ENCODE measurements at regions not wholly inside any gene's neighbourhood (a gene's known extent, or its start where the extent isn't known, plus 50 kb on each side); places are given as distances from the start of the nearest gene placed in this dataset.
"Not testable (repeated sequence)": the region's sequence is repeated elsewhere in the genome, so short reads cannot be mapped to it uniquely, and the experiment has no call there.

- intact Hi-C loops (cut with micrococcal nuclease); H3K27me3 Mint-ChIP-seq; H3K4me3 Mint-ChIP-seq; DNase-seq; H3K27ac Mint-ChIP-seq; H3K4me1 Mint-ChIP-seq; H3K9me3 Mint-ChIP-seq; H3K36me3 Mint-ChIP-seq (ENCODE audit: low read depth): not testable (repeated sequence)
These were observed 87.8 kb downstream of the TENT5D start for GRCh38 chrX:80508083-80508482.

GRCh38 chrX:80511969-80512760 lies 91.9 kb downstream of the TENT5D start:
- Mint-ChIP-seq H3K4me3 (no peak overlapping the region), H3K36me3 (ENCODE audit: low read depth) (no peaks in the 10 kb centered on the region), H3K27ac (no peak overlapping the region), H3K4me1 (no peaks in the 10 kb centered on the region), H3K9me3 (no peaks in the 10 kb centered on the region), H3K27me3 (no peaks in the 10 kb centered on the region)
- intact Hi-C loops (cut with micrococcal nuclease), result no loop called here
- no peak for DNase-seq

- H3K4me3 Mint-ChIP-seq, result no peak overlapping the region
- intact Hi-C loops (cut with micrococcal nuclease), result no loop called here
- H3K9me3 Mint-ChIP-seq, result no peaks in the 10 kb centered on the region
- H3K27ac Mint-ChIP-seq, result no peak overlapping the region
- no peak for DNase-seq
- no peaks in the 10 kb centered on the region for H3K4me1 Mint-ChIP-seq
- H3K36me3 Mint-ChIP-seq (ENCODE audit: low read depth), result no peaks in the 10 kb centered on the region
- no peaks in the 10 kb centered on the region for H3K27me3 Mint-ChIP-seq
These were observed 92.7 kb downstream of the TENT5D start for GRCh38 chrX:80512924-80513323.

GRCh38 chrX:80513625-80514024 lies 93.4 kb downstream of the TENT5D start:
- Mint-ChIP-seq H3K4me3 (no peak overlapping the region), H3K4me1 (no peaks in the 10 kb centered on the region), H3K9me3 (no peaks in the 10 kb centered on the region), H3K27me3 (no peaks in the 10 kb centered on the region), H3K36me3 (ENCODE audit: low read depth) (no peaks in the 10 kb centered on the region), H3K27ac (no peak overlapping the region)
- no peak for DNase-seq
- intact Hi-C loops (cut with micrococcal nuclease), result no loop called here

- intact Hi-C loops (cut with micrococcal nuclease), result no loop called here
- DNase-seq, result no peak
- no peaks in the 10 kb centered on the region for H3K4me1 Mint-ChIP-seq
- no peaks in the 10 kb centered on the region for H3K36me3 Mint-ChIP-seq (ENCODE audit: low read depth)
- H3K27me3 Mint-ChIP-seq, result no peaks in the 10 kb centered on the region
- no peak overlapping the region for H3K27ac Mint-ChIP-seq
- no peaks in the 10 kb centered on the region for H3K9me3 Mint-ChIP-seq
- no peak overlapping the region for H3K4me3 Mint-ChIP-seq
These were observed 116.8 kb downstream of the TENT5D start for GRCh38 chrX:80537096-80537495.

- Mint-ChIP-seq H3K4me3 (no peak overlapping the region), H3K27me3 (no peaks in the 10 kb centered on the region), H3K36me3 (ENCODE audit: low read depth) (no peaks in the 10 kb centered on the region), H3K27ac (no peak overlapping the region), H3K4me1 (no peaks in the 10 kb centered on the region), H3K9me3 (no peaks in the 10 kb centered on the region)
- intact Hi-C loops (cut with micrococcal nuclease), result no loop called here
- no peak for DNase-seq
These were observed 130.5 kb downstream of the TENT5D start for GRCh38 chrX:80550722-80551121.

- Mint-ChIP-seq H3K4me3 (no peak overlapping the region), H3K27ac (no peak overlapping the region), H3K9me3 (no peaks in the 10 kb centered on the region), H3K36me3 (ENCODE audit: low read depth) (no peaks in the 10 kb centered on the region), H3K27me3 (no peaks in the 10 kb centered on the region), H3K4me1 (no peaks in the 10 kb centered on the region)
- intact Hi-C loops (cut with micrococcal nuclease), result no loop called here
- no peak for DNase-seq
These were observed 135.9 kb downstream of the TENT5D start for GRCh38 chrX:80556148-80556547.

- intact Hi-C loops (cut with micrococcal nuclease), result no loop called here
- Mint-ChIP-seq H3K27me3 (no peaks in the 10 kb centered on the region), H3K9me3 (peaks cover 5% of the 10 kb centered on the region), H3K4me1 (no peaks in the 10 kb centered on the region), H3K36me3 (ENCODE audit: low read depth) (no peaks in the 10 kb centered on the region), H3K27ac (no peak overlapping the region), H3K4me3 (no peak overlapping the region)
- DNase-seq, result no peak
These were observed 152.4 kb downstream of the TENT5D start for GRCh38 chrX:80572636-80573035.

GRCh38 chrX:80573275-80573674 lies 153.0 kb downstream of the TENT5D start:
- Mint-ChIP-seq H3K36me3 (ENCODE audit: low read depth) (no peaks in the 10 kb centered on the region), H3K4me3 (no peak overlapping the region), H3K27ac (no peak overlapping the region), H3K4me1 (no peaks in the 10 kb centered on the region), H3K9me3 (peaks cover 5% of the 10 kb centered on the region), H3K27me3 (no peaks in the 10 kb centered on the region)
- no peak for DNase-seq
- intact Hi-C loops (cut with micrococcal nuclease), result no loop called here

GRCh38 chrX:80574486-80575086 lies 154.3 kb downstream of the TENT5D start:
- not testable (repeated sequence) for DNase-seq; H3K4me1 Mint-ChIP-seq; H3K27ac Mint-ChIP-seq; H3K36me3 Mint-ChIP-seq (ENCODE audit: low read depth); H3K27me3 Mint-ChIP-seq; H3K9me3 Mint-ChIP-seq; H3K4me3 Mint-ChIP-seq
- intact Hi-C loops (cut with micrococcal nuclease), result loop anchor here (5.0 kb wide), 1 partner anchor 142 kb away; no protein-coding TSS in a partner anchor

- intact Hi-C loops (cut with micrococcal nuclease), result loop anchor here (5.0 kb wide), 1 partner anchor 144 kb away; no protein-coding TSS in a partner anchor
- no peak overlapping the region for H3K4me3 Mint-ChIP-seq
- H3K27me3 Mint-ChIP-seq, result no peaks in the 10 kb centered on the region
- no peaks in the 10 kb centered on the region for H3K36me3 Mint-ChIP-seq (ENCODE audit: low read depth)
- H3K4me1 Mint-ChIP-seq, result no peaks in the 10 kb centered on the region
- no peak overlapping the region for H3K27ac Mint-ChIP-seq
- peaks cover 5% of the 10 kb centered on the region for H3K9me3 Mint-ChIP-seq
- no peak for DNase-seq
These were observed 156.0 kb downstream of the TENT5D start for GRCh38 chrX:80576267-80576666.

- Mint-ChIP-seq H3K36me3 (ENCODE audit: low read depth) (no peaks in the 10 kb centered on the region), H3K9me3 (peaks cover 5% of the 10 kb centered on the region)
- intact Hi-C loops (cut with micrococcal nuclease), result loop anchor here (5.0 kb wide), 1 partner anchor 145 kb away; no protein-coding TSS in a partner anchor
These were observed 156.7 kb downstream of the TENT5D start for GRCh38 chrX:80576806-80577533.

GRCh38 chrX:80578517-80579105 lies 158.4 kb downstream of the TENT5D start:
- DNase-seq, result no peak
- Mint-ChIP-seq H3K4me1 (no peaks in the 10 kb centered on the region), H3K27me3 (no peaks in the 10 kb centered on the region), H3K9me3 (peaks cover under 1% of the 10 kb centered on the region), H3K36me3 (ENCODE audit: low read depth) (no peaks in the 10 kb centered on the region), H3K4me3 (no peak overlapping the region), H3K27ac (no peak overlapping the region)
- intact Hi-C loops (cut with micrococcal nuclease), result loop anchor here (5.0 kb wide), 1 partner anchor 146 kb away; no protein-coding TSS in a partner anchor

More at GRCh38 chrX:80576806-80577533, 156.7 kb downstream of the TENT5D start:
- DNase-seq, result no peak
- Mint-ChIP-seq H3K4me1 (no peaks in the 10 kb centered on the region), H3K4me3 (no peak overlapping the region), H3K27me3 (no peaks in the 10 kb centered on the region), H3K27ac (no peak overlapping the region)

- intact Hi-C loops (cut with micrococcal nuclease); H3K4me3 Mint-ChIP-seq; H3K27me3 Mint-ChIP-seq; H3K9me3 Mint-ChIP-seq; H3K36me3 Mint-ChIP-seq (ENCODE audit: low read depth); H3K27ac Mint-ChIP-seq; DNase-seq; H3K4me1 Mint-ChIP-seq: not testable (repeated sequence)
These were observed 170.7 kb downstream of the TENT5D start for GRCh38 chrX:80590992-80591391.

All from activated CD4-positive, alpha-beta T cell treated with anti-CD3 and anti-CD28 coated beads, Interleukin-2, amount 10 ng/mL, durations not matched to agents 24 days and 14 days (primary cell).